ENCODE measurements at regions not wholly inside any gene's neighbourhood (a gene's known extent, or its start where the extent isn't known, plus 50 kb on each side); places are given as distances from the start of the nearest gene placed in this dataset.

GRCh38 chr12:90896164-90896563, 58.8 kb downstream of the CCER1 start:
- no peak overlapping the region for H3K9ac ChIP-seq (ENCODE audit: control insufficient read depth, insufficient read depth, low read length)
- FAIRE-seq: no peak
- ChIA-PET POLR2A (no interaction called here), CTCF (interaction anchor here (1.1 kb wide), 1 partner anchor 14 kb away, joined by 3 read pairs; no protein-coding TSS in a partner anchor), SMC1A (ENCODE audit: uncharacterized antibody, unreplicated experiment) (no interaction called here), RAD21 (ENCODE audit: unreplicated experiment) (no interaction called here)
- no peaks in the 10 kb centered on the region for H4K20me1 ChIP-seq (ENCODE audit: control insufficient read depth, insufficient read depth)
- no peak overlapping the region for H3K4me3 ChIP-seq
- H3K4me2 ChIP-seq (ENCODE audit: control insufficient read depth, insufficient read depth): no peak overlapping the region
- H2AFZ ChIP-seq (ENCODE audit: control insufficient read depth, low read depth, low read length): no peak overlapping the region
- no peak for TF ChIP-seq MTA2 (IDR thresholded peaks at IDR 0.05; ENCODE audit: low read depth)
- no peak for TF ChIP-seq ZNF622 (IDR thresholded peaks at IDR 0.05)
- TF ChIP-seq CUX1 (IDR thresholded peaks at IDR 0.05; ENCODE audit: insufficient replicate concordance, low read depth, low read length): no peak
- TF ChIP-seq BACH1 (IDR thresholded peaks at IDR 0.05; ENCODE audit: borderline replicate concordance): no peak
- TF ChIP-seq PRDM15 (CRISPR knock-in tag; IDR thresholded peaks at IDR 0.05): no peak
- no peak for TF ChIP-seq RBBP5 (conservative IDR thresholded peaks at IDR 0.05)
- no peak for TF ChIP-seq HSF1 (IDR thresholded peaks at IDR 0.05; ENCODE audit: low read depth, low read length)
- no peak for TF ChIP-seq RAD51 (IDR thresholded peaks at IDR 0.05)
- TF ChIP-seq BMI1 (IDR thresholded peaks at IDR 0.05; ENCODE audit: borderline replicate concordance): no peak
- H3K27me3 ChIP-seq (replicated peaks in 1 of 2; ENCODE audit: control insufficient read depth in 2 of 2, insufficient read depth in 2 of 2, low read length in 1 of 2): no peaks in the 10 kb centered on the region
- H3K27ac ChIP-seq (ENCODE audit: control insufficient read depth, insufficient read depth): no peak overlapping the region
- no peaks in the 10 kb centered on the region for H3K4me1 ChIP-seq (ENCODE audit: control insufficient read depth, insufficient read depth, low read length)
- in situ Hi-C loops (cut with MboI) (no loop called here), intact Hi-C loops (cut with micrococcal nuclease; ENCODE audit: unreplicated experiment) (no loop called here)
- no peak for ATAC-seq
- no peaks in the 10 kb centered on the region for H3K9me3 ChIP-seq (replicated peaks; ENCODE audit: control insufficient read depth, insufficient read depth, low read length)
- BruUV-seq (replicated peaks): no TSS peak
- no peak for DNase-seq (ENCODE audit: low read depth, low spot score)
- H3K79me2 ChIP-seq (ENCODE audit: control insufficient read depth, insufficient read depth, low read length): no peaks in the 10 kb centered on the region
- H3K36me3 ChIP-seq (ENCODE audit: control insufficient read depth in 2 of 2, insufficient read depth in 2 of 2, low read length in 1 of 2): no peaks in the 10 kb centered on the region

Data from GM12878 (cell line).